Progenitor cell of endocrine pancreas (in vitro differentiated cells): ENCODE measurements at regions not wholly inside any gene's neighbourhood (a gene's known extent, or its start where the extent isn't known, plus 50 kb on each side); places are given as distances from the start of the nearest gene placed in this dataset.

Source experiments
- DNase-seq: peaks from one replicate; pipeline ENCODE4 v3.0.0; 2021; ENCODE audit warnings: low spot score; ENCODE audit not compliant: unreplicated experiment
- H3K27ac Mint-ChIP-seq: 2 replicates; pipeline ENCODE4 v1.8.0; 2021; ENCODE audit warnings: mild to moderate bottlenecking, moderate library complexity, mixed read lengths
- H3K27me3 Mint-ChIP-seq: 2 replicates; pipeline ENCODE4 v1.8.0; 2021; ENCODE audit warnings: mixed read lengths
- H3K36me3 Mint-ChIP-seq: 2 replicates; pipeline ENCODE4 v1.8.0; 2022; ENCODE audit warnings: mixed read lengths; ENCODE audit not compliant: insufficient read depth
- H3K4me1 Mint-ChIP-seq: 2 replicates; pipeline ENCODE4 v1.8.0; 2021; ENCODE audit warnings: low read depth, mixed read lengths
- H3K4me3 Mint-ChIP-seq: 2 replicates; pipeline ENCODE4 v1.8.0; 2021; ENCODE audit warnings: low read depth, mild to moderate bottlenecking, moderate library complexity, mixed read lengths
- H3K9me3 Mint-ChIP-seq: 2 replicates; pipeline ENCODE4 v1.8.0; 2021; ENCODE audit warnings: low read depth, mixed read lengths
- CTCF ChIP-seq: fragments of 200-600 bp; sonication (generic); IDR thresholded peaks from one replicate; pipeline ENCODE4 v1.5.0; 2021; ENCODE audit warnings: antibody characterized with exemption, mild to moderate bottlenecking; ENCODE audit not compliant: unreplicated experiment

- Mint-ChIP-seq H3K27ac (no peak overlapping the region), H3K36me3 (no peaks in the 10 kb centered on the region), H3K9me3 (no peaks in the 10 kb centered on the region), H3K4me1 (peaks cover 47% of the 10 kb centered on the region), H3K27me3 (peaks cover 10% of the 10 kb centered on the region), H3K4me3 (no peak overlapping the region)
- DNase-seq: no peak
- TF ChIP-seq CTCF: no peak
Observed at GRCh38 chr2:67646714-67647333, 249.7 kb downstream of the ETAA1 start.

- H3K4me3 Mint-ChIP-seq: no peak overlapping the region
- no peak for DNase-seq
- no peak for TF ChIP-seq CTCF
- peaks cover 45% of the 10 kb centered on the region for H3K4me1 Mint-ChIP-seq
- H3K36me3 Mint-ChIP-seq: peaks cover 4% of the 10 kb centered on the region
- H3K9me3 Mint-ChIP-seq: peaks cover 7% of the 10 kb centered on the region
- H3K27me3 Mint-ChIP-seq: no peaks in the 10 kb centered on the region
- H3K27ac Mint-ChIP-seq: peak overlapping the region; percentile 87
Observed at GRCh38 chr2:67649331-67650261, 252.5 kb downstream of the ETAA1 start.

GRCh38 chr2:67650291-67651133 is 253.4 kb downstream of the ETAA1 start:
- Mint-ChIP-seq H3K4me3 (no peak overlapping the region), H3K36me3 (peaks cover 5% of the 10 kb centered on the region), H3K4me1 (peaks cover 38% of the 10 kb centered on the region), H3K27me3 (no peaks in the 10 kb centered on the region), H3K9me3 (peaks cover 10% of the 10 kb centered on the region), H3K27ac (peak overlapping the region; percentile 87)
- TF ChIP-seq CTCF: peak; percentile 85
- peak; percentile 63 for DNase-seq

GRCh38 chr2:67651565-67651964 is 254.4 kb downstream of the ETAA1 start:
- H3K36me3 Mint-ChIP-seq: peaks cover 5% of the 10 kb centered on the region
- DNase-seq: no peak
- no peak overlapping the region for H3K4me3 Mint-ChIP-seq
- H3K27me3 Mint-ChIP-seq: no peaks in the 10 kb centered on the region
- no peak overlapping the region for H3K27ac Mint-ChIP-seq
- peaks cover 10% of the 10 kb centered on the region for H3K9me3 Mint-ChIP-seq
- peaks cover 34% of the 10 kb centered on the region for H3K4me1 Mint-ChIP-seq
- TF ChIP-seq CTCF: no peak

- peaks cover 34% of the 10 kb centered on the region for H3K4me1 Mint-ChIP-seq
- no peak for DNase-seq
Observed at GRCh38 chr2:67652679-67653078, 255.5 kb downstream of the ETAA1 start.

More at GRCh38 chr2:67652679-67653078, 255.5 kb downstream of the ETAA1 start:
- Mint-ChIP-seq H3K27me3 (no peaks in the 10 kb centered on the region), H3K9me3 (peaks cover 10% of the 10 kb centered on the region), H3K36me3 (peaks cover 5% of the 10 kb centered on the region), H3K4me3 (no peak overlapping the region), H3K27ac (no peak overlapping the region)
- no peak for TF ChIP-seq CTCF
